Spleen (tissue), 7 donors: ENCODE measurements at regions not wholly inside any gene's neighbourhood (a gene's known extent, or its start where the extent isn't known, plus 50 kb on each side); places are given as distances from the start of the nearest gene placed in this dataset.

ENCODE experiments used
- CTCF ChIP-seq, 11 experiments: fragments of 200-600 bp in 7 of 11; fragments of 450-650 bp in 4 of 11; sonication (generic) in 4 of 11; IDR thresholded peaks in 8 of 11; conservative IDR thresholded peaks in 3 of 11; 1 replicate in 7 of 11; 2 replicates in 4 of 11; pipeline versions ENCODE4 v1.4.0 to v1.8.0; 2016 to 2021; ENCODE audit warnings: antibody characterized with exemption in 11 of 11, inconsistent platforms in 4 of 11, mild to moderate bottlenecking in 1 of 11
- POLR2A ChIP-seq, 3 donors: fragments of 450-650 bp; IDR thresholded peaks; one replicate each; pipeline ENCODE4 v1.5.1; 2017; ENCODE audit warnings: antibody characterized with exemption in 3 of 3, mild to moderate bottlenecking in 1 of 3
- POLR2AphosphoS5 ChIP-seq, 3 donors: sonication (generic); formaldehyde crosslinking; IDR thresholded peaks; one replicate each; pipeline ENCODE4 v1.5.1; 2017; ENCODE audit warnings: antibody characterized with exemption in 3 of 3
- donor health status: DM: no; HTN: no; CAD: no; lungs with moderate emphysema.
- donor health status: DM: no; HTN: no; CAD: no.
- donor health status: DM: no; HTN: no; CAD: no.

DNA sequence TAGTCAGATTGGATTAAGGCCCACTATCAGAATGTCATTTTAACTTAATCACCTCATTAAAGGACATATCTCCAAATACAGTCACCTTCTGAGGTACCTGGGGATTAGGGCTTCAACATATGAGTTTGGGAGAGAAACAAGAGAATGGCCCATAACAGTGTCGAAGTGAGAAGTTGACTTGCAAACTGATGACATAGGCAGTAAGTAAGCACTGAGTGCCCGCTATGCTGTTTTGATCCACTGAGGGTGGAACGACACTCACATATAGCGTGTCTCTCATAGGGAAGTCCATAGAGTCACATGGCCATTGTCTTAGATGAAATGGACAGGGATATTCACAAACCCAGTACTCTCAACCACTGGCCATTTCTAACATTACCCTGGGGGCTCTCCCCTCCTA is 264.2 kb downstream of the SAMD5 start:
- TF ChIP-seq CTCF (IDR thresholded peaks at IDR 0.05 in 8 of 11, conservative IDR thresholded peaks at IDR 0.05 in 3 of 11): no peak
- TF ChIP-seq POLR2AphosphoS5 (IDR thresholded peaks at IDR 0.05): no peak
- TF ChIP-seq POLR2A (IDR thresholded peaks at IDR 0.05): no peak
